PFSK-1 (cell line): ENCODE measurements at regions not wholly inside any gene's neighbourhood (a gene's known extent, or its start where the extent isn't known, plus 50 kb on each side); places are given as distances from the start of the nearest gene placed in this dataset.

Experiments
- POLR2AphosphoS5 ChIP-seq: IDR thresholded peaks from 2 replicates; pipeline ENCODE4 v1.6.1; 2012; ENCODE audit warnings: low read depth, mild to moderate bottlenecking, control low read depth, low read length, moderate library complexity
- SIN3A ChIP-seq: IDR thresholded peaks from 2 replicates; pipeline ENCODE4 v1.6.1; 2012; ENCODE audit warnings: mild to moderate bottlenecking, low read length, moderate library complexity, borderline replicate concordance; ENCODE audit not compliant: insufficient read depth
- TAF1 ChIP-seq: IDR thresholded peaks from 2 replicates; pipeline ENCODE4 v1.6.1; 2012; ENCODE audit warnings: low read length, control low read depth, borderline replicate concordance; ENCODE audit not compliant: insufficient read depth
- TF ChIP-seq, protein P1 (sequence below), 2 experiments: IDR thresholded peaks; 2 replicates each; pipeline versions ENCODE4 v1.6.1 to v1.8.0; 2011 to 2012; ENCODE audit warnings: low read depth in 2 of 2, low read length in 2 of 2, control low read depth in 1 of 2, inconsistent platforms in 1 of 2, mild to moderate bottlenecking in 1 of 2, moderate library complexity in 1 of 2; ENCODE audit not compliant: insufficient read depth in 1 of 2

- TF ChIP-seq, protein P1, sequence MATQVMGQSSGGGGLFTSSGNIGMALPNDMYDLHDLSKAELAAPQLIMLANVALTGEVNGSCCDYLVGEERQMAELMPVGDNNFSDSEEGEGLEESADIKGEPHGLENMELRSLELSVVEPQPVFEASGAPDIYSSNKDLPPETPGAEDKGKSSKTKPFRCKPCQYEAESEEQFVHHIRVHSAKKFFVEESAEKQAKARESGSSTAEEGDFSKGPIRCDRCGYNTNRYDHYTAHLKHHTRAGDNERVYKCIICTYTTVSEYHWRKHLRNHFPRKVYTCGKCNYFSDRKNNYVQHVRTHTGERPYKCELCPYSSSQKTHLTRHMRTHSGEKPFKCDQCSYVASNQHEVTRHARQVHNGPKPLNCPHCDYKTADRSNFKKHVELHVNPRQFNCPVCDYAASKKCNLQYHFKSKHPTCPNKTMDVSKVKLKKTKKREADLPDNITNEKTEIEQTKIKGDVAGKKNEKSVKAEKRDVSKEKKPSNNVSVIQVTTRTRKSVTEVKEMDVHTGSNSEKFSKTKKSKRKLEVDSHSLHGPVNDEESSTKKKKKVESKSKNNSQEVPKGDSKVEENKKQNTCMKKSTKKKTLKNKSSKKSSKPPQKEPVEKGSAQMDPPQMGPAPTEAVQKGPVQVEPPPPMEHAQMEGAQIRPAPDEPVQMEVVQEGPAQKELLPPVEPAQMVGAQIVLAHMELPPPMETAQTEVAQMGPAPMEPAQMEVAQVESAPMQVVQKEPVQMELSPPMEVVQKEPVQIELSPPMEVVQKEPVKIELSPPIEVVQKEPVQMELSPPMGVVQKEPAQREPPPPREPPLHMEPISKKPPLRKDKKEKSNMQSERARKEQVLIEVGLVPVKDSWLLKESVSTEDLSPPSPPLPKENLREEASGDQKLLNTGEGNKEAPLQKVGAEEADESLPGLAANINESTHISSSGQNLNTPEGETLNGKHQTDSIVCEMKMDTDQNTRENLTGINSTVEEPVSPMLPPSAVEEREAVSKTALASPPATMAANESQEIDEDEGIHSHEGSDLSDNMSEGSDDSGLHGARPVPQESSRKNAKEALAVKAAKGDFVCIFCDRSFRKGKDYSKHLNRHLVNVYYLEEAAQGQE (IDR thresholded peaks at IDR 0.05; ENCODE audit: insufficient read depth in 1 of 2, low read depth in 2 of 2, low read length in 2 of 2): no peak
- TF ChIP-seq POLR2AphosphoS5 (no peak), TAF1 (no peak), SIN3A (no peak)
Measured at GRCh38 chr3:56857178-56857577, 55.4 kb upstream of the ARHGEF3 start.
